NOMO-1 treated with dmso at 0.1 percent for 144 hours (cell line): ENCODE measurements at regions not wholly inside any gene's neighbourhood (a gene's known extent, or its start where the extent isn't known, plus 50 kb on each side); places are given as distances from the start of the nearest gene placed in this dataset.

Source experiments
- DNase-seq: peaks from one replicate; lab custom pipeline; 2025; ENCODE audit not compliant: unreplicated experiment; lab: John Stamatoyannopoulos, UW

DNA sequence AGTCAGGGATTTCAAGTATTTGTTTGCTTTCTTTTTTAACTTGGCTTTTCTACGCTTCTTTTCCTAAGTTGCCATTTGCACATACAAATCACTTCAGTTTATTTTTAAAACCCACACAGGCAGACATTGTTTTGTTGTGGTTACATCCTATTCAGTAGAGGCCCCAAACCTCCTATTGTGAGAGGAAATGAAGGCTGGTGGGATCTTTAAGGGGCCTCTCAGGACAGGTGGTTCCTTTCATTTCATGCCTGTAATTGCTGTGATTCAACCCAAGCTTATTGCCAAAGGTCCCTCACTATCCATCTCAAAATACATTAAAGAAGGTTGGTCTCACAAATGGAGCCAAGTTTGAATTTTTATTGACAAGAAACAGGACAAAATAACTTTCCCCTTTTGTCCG is 257.1 kb downstream of the ADAMTS20 start:
- DNase-seq: no peak

DNA sequence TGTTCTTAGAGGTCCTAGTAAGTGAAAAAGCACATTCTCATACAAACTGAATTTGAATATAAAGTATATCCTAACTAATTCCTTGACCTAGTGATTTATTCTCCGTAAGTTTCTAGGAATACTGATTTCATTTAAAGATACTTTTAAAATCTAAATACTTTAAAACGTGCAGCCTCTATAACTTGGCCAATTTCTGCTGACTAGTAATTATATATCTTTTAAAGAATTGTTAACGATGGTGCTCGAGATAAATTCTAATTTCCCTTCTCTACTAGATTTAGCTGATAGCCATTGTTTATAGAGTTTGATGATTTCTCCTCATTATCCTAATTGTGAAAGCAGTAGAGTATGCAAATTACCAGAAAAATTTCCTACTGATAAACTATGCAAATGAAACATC is 257.9 kb downstream of the ADAMTS20 start:
- DNase-seq: no peak

- no peak for DNase-seq
Observed at GRCh38 chr12:43293396-43293795, 258.6 kb downstream of the ADAMTS20 start.

- DNase-seq: no peak
Observed at GRCh38 chr12:43292699-43293098, 259.3 kb downstream of the ADAMTS20 start.

- no peak for DNase-seq
Observed at GRCh38 chr12:43291516-43291915, 260.5 kb downstream of the ADAMTS20 start.

GRCh38 chr12:43290836-43291235 is 261.2 kb downstream of the ADAMTS20 start:
- no peak for DNase-seq

- DNase-seq: no peak
Observed at GRCh38 chr12:43289426-43289801, 262.6 kb downstream of the ADAMTS20 start.

DNA sequence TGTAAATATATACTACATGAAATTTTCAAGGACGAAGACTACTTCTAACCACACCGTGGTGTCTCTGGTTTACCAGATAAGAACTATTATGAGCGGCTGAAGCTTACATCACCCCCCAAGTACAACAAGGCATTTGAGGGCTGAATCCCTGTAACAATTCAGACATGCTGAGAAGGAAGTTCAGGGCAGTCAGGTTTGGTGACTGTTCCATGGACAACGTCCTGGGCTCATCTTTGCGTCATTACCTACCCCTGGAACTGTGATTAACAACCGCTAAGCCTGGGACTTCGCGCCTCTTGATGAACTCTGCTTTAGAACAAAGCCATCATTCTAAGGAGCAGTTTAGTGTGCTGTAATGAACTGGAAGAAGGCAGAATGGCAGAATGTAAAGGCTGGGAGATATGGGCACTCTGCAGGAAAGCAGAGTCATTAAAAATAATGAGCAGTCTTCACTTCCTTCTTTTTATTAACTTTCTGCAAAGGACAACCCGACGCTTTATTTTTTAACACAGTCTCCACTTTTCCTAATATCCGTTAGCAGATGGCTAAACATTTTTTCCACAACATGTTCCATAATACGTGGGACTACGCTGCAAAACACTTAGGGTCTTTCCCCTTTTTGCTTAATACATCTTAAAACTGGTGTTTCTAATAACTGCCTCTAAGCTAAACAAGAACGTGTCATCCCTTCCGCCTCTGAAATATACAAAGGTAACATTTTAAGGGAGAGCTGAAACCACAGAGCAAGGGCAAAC is 263.2 kb downstream of the ADAMTS20 start:
- DNase-seq: peak; percentile 22

DNA sequence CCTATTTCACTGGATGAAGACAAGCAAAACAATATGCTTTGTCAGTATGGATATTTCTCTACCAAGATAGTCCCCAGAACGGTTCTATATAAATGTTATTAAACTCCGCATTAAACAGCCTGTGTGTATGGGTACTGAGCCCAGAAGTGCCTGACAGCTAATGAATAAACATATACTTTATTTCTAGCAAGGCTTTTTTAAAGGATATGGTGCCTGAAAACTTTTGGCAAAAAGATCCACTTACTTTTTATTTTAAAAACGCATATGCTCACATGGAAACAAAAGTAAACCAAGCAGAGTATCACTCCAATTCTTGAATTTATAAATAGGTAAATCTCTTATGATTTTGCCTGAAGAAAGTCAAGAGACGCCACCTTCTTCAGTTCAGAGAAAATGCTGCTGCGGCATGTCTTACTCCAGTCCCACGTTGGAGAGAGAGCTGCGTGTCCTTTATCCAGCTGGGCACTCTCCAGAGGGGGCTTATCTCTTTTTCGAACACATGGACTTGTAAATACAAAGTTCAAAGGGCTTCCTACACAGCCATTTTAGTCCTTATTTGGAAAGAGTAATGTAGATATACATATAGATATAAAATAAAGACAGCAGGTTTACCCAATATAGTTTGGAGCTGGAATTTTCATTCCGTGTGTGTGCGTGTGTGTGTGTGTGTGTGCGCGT is 264.2 kb downstream of the ADAMTS20 start:
- no peak for DNase-seq

DNA sequence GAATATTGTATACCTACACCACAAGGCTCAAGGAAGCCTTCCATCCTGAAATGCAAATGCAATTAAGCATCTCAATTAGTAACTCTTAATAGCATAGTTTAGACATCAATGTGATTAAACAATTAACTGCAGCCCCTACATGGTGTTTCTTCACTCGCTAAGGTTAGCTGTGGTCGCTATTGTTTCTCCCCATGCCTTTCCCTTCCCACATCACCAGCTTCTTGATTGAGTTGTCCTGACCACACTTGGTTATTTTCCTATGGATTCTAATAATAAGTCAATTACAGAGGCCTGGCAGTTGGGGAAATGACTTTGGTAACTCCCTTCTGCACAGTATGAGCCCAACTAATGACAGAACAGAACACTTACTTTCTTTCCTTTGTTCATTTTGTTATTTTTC is 265.0 kb downstream of the ADAMTS20 start:
- DNase-seq: no peak

DNA sequence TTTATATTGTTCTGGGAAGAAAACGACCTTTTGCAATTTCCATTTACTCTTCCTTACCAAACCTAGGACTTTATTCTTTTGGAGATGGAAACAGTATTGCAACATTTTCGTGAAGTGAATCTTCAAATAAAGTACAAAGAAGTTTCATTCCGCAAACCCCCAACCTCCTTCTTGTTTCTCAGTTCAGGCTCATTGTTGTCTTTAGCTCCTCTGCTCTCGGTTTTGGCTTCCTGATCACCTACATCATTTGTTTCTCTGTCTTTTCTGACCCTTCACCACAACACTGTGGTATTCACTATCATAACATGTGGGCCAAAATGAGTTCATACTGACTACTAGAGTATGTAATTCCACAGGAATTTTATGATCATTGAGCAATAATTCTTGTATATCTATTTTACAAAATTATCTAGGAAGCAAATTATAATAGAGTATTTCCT is 266.8 kb downstream of the ADAMTS20 start:
- no peak for DNase-seq

- DNase-seq: no peak
Observed at GRCh38 chr12:43284486-43285158, 267.4 kb downstream of the ADAMTS20 start.

DNA sequence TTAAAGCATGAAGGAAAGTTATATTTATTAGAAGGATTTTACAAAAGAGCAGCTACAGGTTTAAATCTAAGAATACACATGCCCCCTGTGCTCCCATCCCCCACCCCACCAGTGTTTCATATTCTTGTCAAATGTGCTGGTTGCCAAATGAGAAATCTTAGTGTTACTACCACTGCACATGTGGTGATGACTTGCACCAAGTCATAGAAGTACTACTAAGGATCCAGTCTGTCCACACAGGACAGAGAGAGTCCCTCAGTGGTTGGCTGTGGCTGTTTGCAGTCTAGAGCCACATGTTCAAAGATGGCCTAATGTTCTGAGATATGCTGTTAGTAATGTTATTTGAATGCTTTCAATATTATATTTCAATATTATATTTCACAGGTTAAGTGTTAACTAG is 268.8 kb downstream of the ADAMTS20 start:
- no peak for DNase-seq

- no peak for DNase-seq
Observed at GRCh38 chr12:43282106-43282505, 269.9 kb downstream of the ADAMTS20 start.

DNA sequence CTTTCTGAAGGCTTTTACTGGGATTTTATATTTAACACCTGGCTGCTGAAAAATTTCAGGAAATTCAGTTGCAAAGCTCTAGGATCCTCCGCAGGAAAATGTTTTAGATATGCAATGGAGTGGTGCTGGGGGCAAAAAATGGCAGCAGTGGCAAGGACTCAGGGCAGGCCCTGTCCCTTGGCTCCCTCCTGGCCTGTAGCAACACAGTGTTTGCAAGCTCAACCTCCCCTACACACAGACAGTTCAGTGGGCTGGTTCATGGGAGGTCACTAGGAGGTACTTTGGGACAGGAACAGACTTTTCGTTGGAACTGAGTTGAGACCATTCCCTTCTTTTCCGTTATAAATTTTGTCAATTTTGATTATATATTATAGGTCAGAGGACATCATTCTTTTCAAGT is 270.4 kb downstream of the ADAMTS20 start:
- DNase-seq: no peak

DNA sequence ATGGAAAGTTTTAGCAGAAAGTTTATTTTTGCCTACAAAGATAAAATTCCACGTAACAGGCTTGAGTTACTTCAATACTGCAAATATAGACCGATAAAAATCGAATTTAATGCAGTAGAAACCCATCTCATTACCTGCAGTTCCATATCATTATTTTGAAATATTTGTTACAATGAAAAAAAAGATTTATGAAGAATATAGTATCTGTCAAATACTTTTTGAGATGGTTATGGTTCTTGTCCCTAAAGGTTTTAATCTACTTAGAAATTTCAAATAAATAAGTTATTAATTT is 273.5 kb downstream of the ADAMTS20 start:
- DNase-seq: no peak

DNA sequence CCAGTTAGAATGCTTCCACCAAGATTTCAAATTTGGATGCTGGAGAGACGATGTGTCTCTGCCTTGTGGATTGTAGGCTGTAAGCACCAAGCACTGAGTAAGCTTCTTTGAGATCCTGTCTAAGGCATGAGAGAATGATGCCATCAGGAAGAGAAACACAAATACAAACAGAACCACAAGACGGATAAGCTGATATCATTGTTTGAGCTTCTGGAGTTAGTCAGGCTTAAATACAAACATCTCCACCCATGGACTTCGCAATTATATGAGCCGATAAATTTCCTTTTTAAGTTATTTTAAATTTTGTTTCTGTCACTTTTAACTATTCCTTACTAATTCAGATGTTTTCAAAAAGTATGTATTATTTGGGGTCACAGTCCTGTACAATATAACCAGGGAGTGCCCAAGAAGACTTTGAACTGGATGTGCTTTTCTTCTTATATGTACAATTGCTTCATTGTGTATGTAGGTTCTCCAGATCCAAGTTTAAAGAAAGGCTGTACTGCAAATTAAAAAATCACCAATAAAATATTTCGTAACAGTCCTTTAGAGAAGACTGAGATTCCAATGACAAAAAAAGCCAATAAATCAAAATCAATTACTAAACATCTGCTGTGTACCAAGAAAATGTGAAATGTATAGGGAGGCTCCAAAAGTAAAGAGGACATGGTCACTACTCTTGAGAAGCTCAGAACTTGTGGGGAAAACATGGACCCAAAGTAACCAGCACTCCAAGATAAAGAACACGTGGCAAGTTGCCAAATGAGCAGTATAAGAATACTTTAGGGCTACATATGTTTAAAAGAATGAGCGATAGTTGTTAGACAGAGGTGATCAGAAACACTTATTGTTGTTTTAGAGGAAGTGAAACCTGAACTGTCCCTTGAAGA is 274.1 kb downstream of the ADAMTS20 start:
- no peak for DNase-seq

DNA sequence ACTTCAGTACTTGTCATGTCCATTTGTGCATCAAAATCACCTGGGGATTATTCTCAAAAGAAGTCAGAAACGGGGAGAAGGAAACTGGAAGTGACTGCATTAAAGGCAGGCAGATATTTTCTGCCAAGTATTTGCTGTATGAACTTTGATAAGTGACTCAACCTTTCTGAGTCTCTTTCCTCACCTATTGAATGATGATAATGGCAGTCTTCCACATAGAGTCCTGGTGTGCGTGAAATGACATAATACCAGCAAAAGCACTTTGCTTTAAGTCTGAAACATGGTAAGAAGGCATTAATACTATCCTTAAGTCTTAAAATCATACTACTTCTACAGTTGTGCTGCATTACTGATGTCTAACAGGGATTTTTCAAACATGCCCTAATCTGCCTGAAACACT is 278.5 kb downstream of the ADAMTS20 start:
- DNase-seq: no peak

- DNase-seq: no peak
Observed at GRCh38 chr12:43271659-43272058, 280.3 kb downstream of the ADAMTS20 start.

DNA sequence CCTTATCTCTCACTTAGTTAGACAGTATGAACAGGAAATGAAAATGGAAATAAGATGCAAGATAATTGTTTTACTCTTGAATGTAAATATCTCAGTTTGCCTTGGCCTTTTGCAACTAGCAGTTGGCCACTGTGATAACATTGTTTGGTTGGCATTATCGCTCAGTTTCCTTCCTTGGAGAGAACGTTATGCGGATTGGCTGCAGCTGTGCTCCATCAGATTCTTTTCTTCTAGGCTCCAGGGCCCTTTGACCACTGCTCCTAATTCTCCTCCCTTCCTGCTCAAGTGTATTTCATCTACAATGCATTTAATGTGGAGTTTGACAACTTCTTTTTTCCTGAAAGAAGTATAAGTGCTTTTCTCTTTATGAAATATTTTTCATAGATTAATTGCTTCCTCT is 284.2 kb downstream of the ADAMTS20 start:
- DNase-seq: no peak

DNA sequence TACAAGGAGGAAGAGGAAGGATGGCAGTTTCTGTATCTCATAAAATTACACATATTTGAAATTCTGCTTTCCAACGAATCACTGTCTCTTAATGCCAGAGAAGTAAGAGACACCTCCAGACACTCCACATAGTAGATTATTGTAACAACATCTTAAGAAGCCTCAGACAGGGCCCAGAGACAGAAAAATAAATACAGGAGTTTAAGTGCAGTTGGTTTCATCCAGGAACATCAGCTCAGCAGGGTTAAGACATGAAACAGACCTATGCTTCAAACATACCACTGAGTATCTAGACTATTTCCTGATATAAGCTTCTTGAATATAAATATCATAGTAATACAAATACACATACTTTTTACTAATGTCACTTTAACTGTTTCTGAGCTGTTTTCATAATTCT is 290.3 kb downstream of the ADAMTS20 start:
- no peak for DNase-seq
